WTC11 (cell line): ENCODE measurements at regions not wholly inside any gene's neighbourhood (a gene's known extent, or its start where the extent isn't known, plus 50 kb on each side); places are given as distances from the start of the nearest gene placed in this dataset.

Source experiments
- ATAC-seq: fragments of 200-7000 bp; cut with Tn5 transposase; 2 replicates; pipeline ENCODE4 v1.10.0; 2021; ENCODE audit warnings: mild to moderate bottlenecking, moderate library complexity
- CTCF ChIA-PET: fragments of 300-600 bp; sonication (Branson Sonifier 250); formaldehyde crosslinking; loops from one replicate; lab custom pipeline; 2021; ENCODE audit warnings: antibody characterized with exemption; lab: Charles Lee
- POLR2A ChIA-PET: fragments of 350-600 bp; sonication (Branson Sonifier 250); formaldehyde crosslinking; loops from one replicate; lab custom pipeline; 2021; ENCODE audit warnings: antibody characterized with exemption; lab: Charles Lee
- DNase-seq: peaks from one replicate; pipeline ENCODE4 v3.0.0; 2021; ENCODE audit warnings: low spot score
- H3K27ac Mint-ChIP-seq: 2 replicates; pipeline ENCODE4 v1.8.0; 2021; ENCODE audit warnings: mixed read lengths
- H3K27me3 Mint-ChIP-seq: 2 replicates; pipeline ENCODE4 v1.8.0; 2021; ENCODE audit warnings: low read depth, mild to moderate bottlenecking, moderate library complexity, mixed read lengths
- H3K36me3 Mint-ChIP-seq: 2 replicates; pipeline ENCODE4 v1.8.0; 2021; ENCODE audit warnings: mixed read lengths
- H3K4me1 Mint-ChIP-seq: 2 replicates; pipeline ENCODE4 v1.8.0; 2022; ENCODE audit warnings: mixed read lengths
- H3K4me3 Mint-ChIP-seq: 2 replicates; pipeline ENCODE4 v1.8.0; 2021; ENCODE audit warnings: mild to moderate bottlenecking, moderate library complexity, mixed read lengths
- H3K9me3 Mint-ChIP-seq: 2 replicates; pipeline ENCODE4 v1.8.0; 2021; ENCODE audit warnings: mixed read lengths
- CREB1 ChIP-seq: sonication (generic); formaldehyde crosslinking; IDR thresholded peaks from 2 replicates; pipeline ENCODE4 v1.8.0; 2023; ENCODE audit warnings: mild to moderate bottlenecking, missing genetic modification reagents
- CREM ChIP-seq: sonication (generic); formaldehyde crosslinking; IDR thresholded peaks from 2 replicates; pipeline ENCODE4 v1.8.1; 2022; ENCODE audit warnings: mild to moderate bottlenecking, missing genetic modification reagents, moderate library complexity
- ESRRA ChIP-seq: sonication (generic); formaldehyde crosslinking; IDR thresholded peaks from 2 replicates; pipeline ENCODE4 v1.8.1; 2022; ENCODE audit warnings: mild to moderate bottlenecking, missing genetic modification reagents, borderline replicate concordance
- FOXK1 ChIP-seq: sonication (generic); formaldehyde crosslinking; IDR thresholded peaks from 2 replicates; pipeline ENCODE4 v1.8.0; 2022; ENCODE audit warnings: mild to moderate bottlenecking, moderate library complexity, missing genetic modification reagents
- FOXP1 ChIP-seq: sonication (generic); formaldehyde crosslinking; IDR thresholded peaks from 2 replicates; pipeline ENCODE4 v1.8.0; 2022; ENCODE audit warnings: missing genetic modification reagents, mild to moderate bottlenecking, moderate library complexity, borderline replicate concordance
- IRF2 ChIP-seq: sonication (generic); formaldehyde crosslinking; IDR thresholded peaks from 2 replicates; pipeline ENCODE4 v1.8.0; 2022; ENCODE audit warnings: low read depth, missing genetic modification reagents, borderline replicate concordance
- MXD4 ChIP-seq: fragments of 250-450 bp; sonication (Bioruptor Pico); IDR thresholded peaks from 2 replicates; pipeline ENCODE4 v1.8.0; 2021; ENCODE audit warnings: mild to moderate bottlenecking, moderate library complexity, borderline replicate concordance
- MYBL2 ChIP-seq: sonication (generic); formaldehyde crosslinking; IDR thresholded peaks from 2 replicates; pipeline ENCODE4 v1.8.1; 2023; ENCODE audit warnings: mild to moderate bottlenecking, moderate library complexity, missing genetic modification reagents
- NFE2L1 ChIP-seq: sonication (generic); formaldehyde crosslinking; IDR thresholded peaks from 2 replicates; pipeline ENCODE4 v1.8.1; 2023; ENCODE audit warnings: missing genetic modification reagents
- NFYB ChIP-seq: sonication (generic); formaldehyde crosslinking; conservative IDR thresholded peaks from 2 replicates; pipeline ENCODE4 v1.8.0; 2022; ENCODE audit warnings: low read depth, missing genetic modification reagents
- NR1H2 ChIP-seq: sonication (generic); formaldehyde crosslinking; IDR thresholded peaks from 2 replicates; pipeline ENCODE4 v1.9.0; 2021; ENCODE audit warnings: mild to moderate bottlenecking, moderate library complexity, missing genetic modification reagents
- NR3C1 ChIP-seq: sonication (generic); formaldehyde crosslinking; conservative IDR thresholded peaks from 2 replicates; pipeline ENCODE4 v1.8.1; 2023; ENCODE audit warnings: low read depth, mild to moderate bottlenecking, missing genetic modification reagents
- SMAD3 ChIP-seq: sonication (generic); formaldehyde crosslinking; IDR thresholded peaks from 2 replicates; pipeline ENCODE4 v1.8.0; 2022; ENCODE audit warnings: missing genetic modification reagents, mild to moderate bottlenecking, borderline replicate concordance
- SOX15 ChIP-seq: fragments of 250-450 bp; sonication (Bioruptor Pico); IDR thresholded peaks from 2 replicates; pipeline ENCODE4 v1.9.0; 2021; ENCODE audit warnings: mild to moderate bottlenecking
- ZNF263 ChIP-seq: sonication (generic); formaldehyde crosslinking; IDR thresholded peaks from 2 replicates; pipeline ENCODE4 v1.8.1; 2022; ENCODE audit warnings: low read depth, mild to moderate bottlenecking, moderate library complexity, missing genetic modification reagents
- ZNF396 ChIP-seq: fragments of 250-450 bp; sonication (Bioruptor Pico); IDR thresholded peaks from 2 replicates; pipeline ENCODE4 v1.8.0; 2021; ENCODE audit warnings: mild to moderate bottlenecking, moderate library complexity, borderline replicate concordance
- TF ChIP-seq, protein P1 (sequence below): sonication (generic); formaldehyde crosslinking; IDR thresholded peaks from 2 replicates; pipeline ENCODE4 v1.8.0; 2022; ENCODE audit warnings: missing genetic modification reagents
- TF ChIP-seq, protein P2 (sequence below): fragments of 250-450 bp; sonication (Bioruptor Pico); IDR thresholded peaks from 2 replicates; pipeline ENCODE4 v1.9.0; 2021; ENCODE audit warnings: moderate library complexity, mild to moderate bottlenecking, inconsistent platforms, borderline replicate concordance
- TF ChIP-seq, protein P3 (sequence below): fragments of 200-600 bp; IDR thresholded peaks from 2 replicates; pipeline ENCODE4 v1.8.0; 2022; ENCODE audit warnings: antibody characterized with exemption
- TF ChIP-seq, protein P4 (sequence below): fragments of 250-450 bp; sonication (Bioruptor Pico); conservative IDR thresholded peaks from 2 replicates; pipeline ENCODE4 v1.9.0; 2021; ENCODE audit warnings: mild to moderate bottlenecking
- TF ChIP-seq, protein P5 (sequence below): fragments of 250-450 bp; sonication (Bioruptor Pico); IDR thresholded peaks from 2 replicates; pipeline ENCODE4 v1.9.0; 2021; ENCODE audit warnings: mild to moderate bottlenecking
- TF ChIP-seq, protein P6 (sequence below): sonication (generic); formaldehyde crosslinking; conservative IDR thresholded peaks from 2 replicates; pipeline ENCODE4 v1.8.1; 2023; ENCODE audit warnings: mild to moderate bottlenecking, low read depth, missing genetic modification reagents, moderate library complexity

DNA sequence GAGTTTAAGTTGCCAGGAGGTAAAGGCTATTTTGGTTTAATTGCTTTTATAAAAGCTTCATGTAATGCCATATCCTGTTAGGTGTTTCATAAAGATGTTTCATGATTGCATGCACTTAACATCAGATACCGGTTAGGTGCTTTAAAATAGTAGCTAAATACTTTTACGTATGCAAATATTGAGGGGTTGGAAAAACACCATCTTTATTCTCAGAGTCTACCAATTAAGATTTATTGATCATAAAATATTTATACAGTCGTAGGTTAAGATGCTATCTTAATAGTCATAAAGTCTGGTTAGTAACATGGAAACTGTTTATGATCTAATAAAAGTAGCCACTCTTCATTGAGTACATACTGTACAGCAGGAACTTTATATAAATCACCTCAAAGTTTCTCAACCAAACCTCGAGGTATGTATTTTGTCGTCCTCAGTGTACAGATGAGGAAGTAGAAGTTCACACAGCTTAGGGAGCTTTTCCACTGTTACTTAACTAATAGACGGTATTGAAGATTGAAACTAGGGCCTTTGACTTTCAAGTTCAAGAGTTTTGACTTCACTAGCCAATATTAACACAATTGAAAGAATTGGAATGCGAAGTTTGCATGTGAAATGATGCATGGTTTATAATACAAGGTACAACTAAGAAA, 897.1 kb downstream of the GATA3 start (continued):
- no peak for TF ChIP-seq ZNF263 (CRISPR knock-in tag)
- TF ChIP-seq NR1H2, result no peak
- TF ChIP-seq NFYB (CRISPR knock-in tag), result no peak
- TF ChIP-seq FOXK1 (CRISPR knock-in tag), result no peak

DNA sequence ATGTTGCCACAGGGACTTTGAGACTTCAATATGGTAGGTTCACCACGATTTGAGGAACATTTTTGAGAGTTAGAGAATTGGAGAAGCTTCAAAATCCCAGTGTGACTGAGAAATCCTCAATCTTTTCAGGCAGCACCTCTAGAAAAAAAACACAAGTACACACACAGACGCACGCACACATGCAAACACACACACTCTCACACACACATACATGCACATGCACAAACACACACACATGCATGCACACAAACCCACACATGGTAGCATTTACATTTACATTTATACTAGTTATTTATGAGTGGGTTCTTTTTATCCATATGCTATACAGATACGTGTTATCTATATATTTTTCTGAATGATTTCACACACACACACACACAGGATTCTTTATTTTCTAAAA, 901.9 kb downstream of the GATA3 start:
- H3K27ac Mint-ChIP-seq, result no peak overlapping the region
- H3K4me3 Mint-ChIP-seq, result no peak overlapping the region

DNA sequence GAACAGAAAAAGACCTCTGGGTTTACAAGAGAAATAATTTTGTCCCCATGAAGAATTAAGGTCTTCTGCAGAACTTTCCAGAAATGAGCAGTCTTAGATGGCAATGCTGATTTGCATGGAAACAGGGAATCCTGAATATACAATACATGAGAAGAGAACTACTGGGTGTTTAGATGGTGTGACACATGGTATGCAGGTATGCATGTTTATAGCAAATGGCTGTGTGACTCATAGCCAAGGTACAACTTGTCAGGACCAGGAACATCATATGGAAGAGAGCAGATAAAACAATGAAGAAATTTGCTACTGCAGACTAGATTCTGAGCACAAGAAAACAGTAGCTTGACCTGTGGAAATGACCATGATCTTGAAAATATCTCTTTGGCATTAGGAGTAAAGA, 907.8 kb downstream of the GATA3 start:
- no peak overlapping the region for H3K4me3 Mint-ChIP-seq
- H3K27me3 Mint-ChIP-seq, result no peaks in the 10 kb centered on the region
- no peaks in the 10 kb centered on the region for H3K4me1 Mint-ChIP-seq
- ChIA-PET POLR2A (no interaction called here), CTCF (no interaction called here)
- no peaks in the 10 kb centered on the region for H3K36me3 Mint-ChIP-seq
- H3K27ac Mint-ChIP-seq, result no peak overlapping the region
- ATAC-seq (no peak), DNase-seq (no peak)
- H3K9me3 Mint-ChIP-seq, result peaks cover 14% of the 10 kb centered on the region
- TF ChIP-seq, protein P1, sequence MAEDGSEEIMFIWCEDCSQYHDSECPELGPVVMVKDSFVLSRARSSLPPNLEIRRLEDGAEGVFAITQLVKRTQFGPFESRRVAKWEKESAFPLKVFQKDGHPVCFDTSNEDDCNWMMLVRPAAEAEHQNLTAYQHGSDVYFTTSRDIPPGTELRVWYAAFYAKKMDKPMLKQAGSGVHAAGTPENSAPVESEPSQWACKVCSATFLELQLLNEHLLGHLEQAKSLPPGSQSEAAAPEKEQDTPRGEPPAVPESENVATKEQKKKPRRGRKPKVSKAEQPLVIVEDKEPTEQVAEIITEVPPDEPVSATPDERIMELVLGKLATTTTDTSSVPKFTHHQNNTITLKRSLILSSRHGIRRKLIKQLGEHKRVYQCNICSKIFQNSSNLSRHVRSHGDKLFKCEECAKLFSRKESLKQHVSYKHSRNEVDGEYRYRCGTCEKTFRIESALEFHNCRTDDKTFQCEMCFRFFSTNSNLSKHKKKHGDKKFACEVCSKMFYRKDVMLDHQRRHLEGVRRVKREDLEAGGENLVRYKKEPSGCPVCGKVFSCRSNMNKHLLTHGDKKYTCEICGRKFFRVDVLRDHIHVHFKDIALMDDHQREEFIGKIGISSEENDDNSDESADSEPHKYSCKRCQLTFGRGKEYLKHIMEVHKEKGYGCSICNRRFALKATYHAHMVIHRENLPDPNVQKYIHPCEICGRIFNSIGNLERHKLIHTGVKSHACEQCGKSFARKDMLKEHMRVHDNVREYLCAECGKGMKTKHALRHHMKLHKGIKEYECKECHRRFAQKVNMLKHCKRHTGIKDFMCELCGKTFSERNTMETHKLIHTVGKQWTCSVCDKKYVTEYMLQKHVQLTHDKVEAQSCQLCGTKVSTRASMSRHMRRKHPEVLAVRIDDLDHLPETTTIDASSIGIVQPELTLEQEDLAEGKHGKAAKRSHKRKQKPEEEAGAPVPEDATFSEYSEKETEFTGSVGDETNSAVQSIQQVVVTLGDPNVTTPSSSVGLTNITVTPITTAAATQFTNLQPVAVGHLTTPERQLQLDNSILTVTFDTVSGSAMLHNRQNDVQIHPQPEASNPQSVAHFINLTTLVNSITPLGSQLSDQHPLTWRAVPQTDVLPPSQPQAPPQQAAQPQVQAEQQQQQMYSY (CRISPR knock-in tag), result no peak
- no peak for TF ChIP-seq SMAD3
- TF ChIP-seq ZNF396 (CRISPR knock-in tag), result no peak
- no peak for TF ChIP-seq MXD4
- TF ChIP-seq CREB1 (CRISPR knock-in tag), result no peak
- no peak for TF ChIP-seq FOXP1
- TF ChIP-seq ESRRA (CRISPR knock-in tag), result no peak
- TF ChIP-seq ZNF263 (CRISPR knock-in tag), result no peak
- TF ChIP-seq, protein P2, sequence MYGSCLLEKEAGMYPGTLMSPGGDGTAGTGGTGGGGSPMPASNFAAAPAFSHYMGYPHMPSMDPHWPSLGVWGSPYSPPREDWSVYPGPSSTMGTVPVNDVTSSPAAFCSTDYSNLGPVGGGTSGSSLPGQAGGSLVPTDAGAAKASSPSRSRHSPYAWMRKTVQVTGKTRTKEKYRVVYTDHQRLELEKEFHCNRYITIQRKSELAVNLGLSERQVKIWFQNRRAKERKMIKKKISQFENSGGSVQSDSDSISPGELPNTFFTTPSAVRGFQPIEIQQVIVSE, result no peak
- no peak for TF ChIP-seq FOXK1 (CRISPR knock-in tag)
- TF ChIP-seq, protein P3, sequence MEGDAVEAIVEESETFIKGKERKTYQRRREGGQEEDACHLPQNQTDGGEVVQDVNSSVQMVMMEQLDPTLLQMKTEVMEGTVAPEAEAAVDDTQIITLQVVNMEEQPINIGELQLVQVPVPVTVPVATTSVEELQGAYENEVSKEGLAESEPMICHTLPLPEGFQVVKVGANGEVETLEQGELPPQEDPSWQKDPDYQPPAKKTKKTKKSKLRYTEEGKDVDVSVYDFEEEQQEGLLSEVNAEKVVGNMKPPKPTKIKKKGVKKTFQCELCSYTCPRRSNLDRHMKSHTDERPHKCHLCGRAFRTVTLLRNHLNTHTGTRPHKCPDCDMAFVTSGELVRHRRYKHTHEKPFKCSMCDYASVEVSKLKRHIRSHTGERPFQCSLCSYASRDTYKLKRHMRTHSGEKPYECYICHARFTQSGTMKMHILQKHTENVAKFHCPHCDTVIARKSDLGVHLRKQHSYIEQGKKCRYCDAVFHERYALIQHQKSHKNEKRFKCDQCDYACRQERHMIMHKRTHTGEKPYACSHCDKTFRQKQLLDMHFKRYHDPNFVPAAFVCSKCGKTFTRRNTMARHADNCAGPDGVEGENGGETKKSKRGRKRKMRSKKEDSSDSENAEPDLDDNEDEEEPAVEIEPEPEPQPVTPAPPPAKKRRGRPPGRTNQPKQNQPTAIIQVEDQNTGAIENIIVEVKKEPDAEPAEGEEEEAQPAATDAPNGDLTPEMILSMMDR, result no peak

More for the DNA sequence above, 901.9 kb downstream of the GATA3 start:
- Mint-ChIP-seq H3K36me3 (no peaks in the 10 kb centered on the region), H3K4me1 (no peaks in the 10 kb centered on the region), H3K9me3 (peaks cover 4% of the 10 kb centered on the region; the same call in 1 of the 2 replicates), H3K27me3 (no peaks in the 10 kb centered on the region)
- ATAC-seq (no peak), DNase-seq (no peak)
- ChIA-PET CTCF (no interaction called here), POLR2A (no interaction called here)
- TF ChIP-seq IRF2 (CRISPR knock-in tag), result no peak
- TF ChIP-seq CREM (CRISPR knock-in tag), result no peak
- no peak for TF ChIP-seq NR1H2
- TF ChIP-seq NR3C1 (CRISPR knock-in tag), result no peak
- TF ChIP-seq, protein P4, sequence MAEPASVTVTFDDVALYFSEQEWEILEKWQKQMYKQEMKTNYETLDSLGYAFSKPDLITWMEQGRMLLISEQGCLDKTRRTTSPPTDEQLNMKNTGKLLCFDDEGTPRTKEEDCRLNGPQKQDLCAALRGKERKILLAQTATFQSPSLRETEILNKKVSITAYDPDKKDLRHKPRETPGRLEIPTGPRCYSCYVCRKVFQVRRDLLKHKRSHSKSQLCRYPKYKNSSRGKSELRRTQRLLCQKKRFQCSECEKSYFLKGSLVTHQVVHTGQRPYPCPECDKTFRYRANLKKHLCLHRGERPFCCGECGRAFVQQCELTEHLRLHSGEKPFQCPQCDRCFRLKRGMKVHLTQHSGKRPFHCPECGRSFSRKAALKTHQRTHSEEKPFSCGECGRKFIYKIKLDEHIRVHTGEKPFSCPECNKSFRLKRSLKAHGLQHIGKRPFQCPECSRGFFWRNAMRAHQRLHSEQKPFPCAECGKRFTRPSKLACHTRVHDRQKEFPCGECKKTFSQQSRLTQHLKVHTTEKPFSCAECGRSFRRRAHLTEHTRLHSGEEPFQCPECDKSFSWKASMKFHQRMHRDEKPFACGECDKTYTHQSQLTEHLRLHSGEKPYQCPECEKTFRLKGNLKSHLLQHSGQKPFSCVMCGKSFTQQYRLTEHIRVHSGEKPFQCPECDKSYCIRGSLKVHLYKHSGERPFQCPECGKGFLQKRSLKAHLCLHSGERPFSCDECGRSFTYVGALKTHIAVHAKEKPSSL, result no peak
- no peak for TF ChIP-seq SOX15 (CRISPR knock-in tag)
- TF ChIP-seq NFE2L1, result no peak
- TF ChIP-seq, protein P5, sequence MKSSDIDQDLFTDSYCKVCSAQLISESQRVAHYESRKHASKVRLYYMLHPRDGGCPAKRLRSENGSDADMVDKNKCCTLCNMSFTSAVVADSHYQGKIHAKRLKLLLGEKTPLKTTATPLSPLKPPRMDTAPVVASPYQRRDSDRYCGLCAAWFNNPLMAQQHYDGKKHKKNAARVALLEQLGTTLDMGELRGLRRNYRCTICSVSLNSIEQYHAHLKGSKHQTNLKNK (CRISPR knock-in tag), result no peak
- TF ChIP-seq NFYB (CRISPR knock-in tag), result no peak
- no peak for TF ChIP-seq ESRRA (CRISPR knock-in tag)
- no peak for TF ChIP-seq MYBL2 (CRISPR knock-in tag)
- TF ChIP-seq, protein P6, sequence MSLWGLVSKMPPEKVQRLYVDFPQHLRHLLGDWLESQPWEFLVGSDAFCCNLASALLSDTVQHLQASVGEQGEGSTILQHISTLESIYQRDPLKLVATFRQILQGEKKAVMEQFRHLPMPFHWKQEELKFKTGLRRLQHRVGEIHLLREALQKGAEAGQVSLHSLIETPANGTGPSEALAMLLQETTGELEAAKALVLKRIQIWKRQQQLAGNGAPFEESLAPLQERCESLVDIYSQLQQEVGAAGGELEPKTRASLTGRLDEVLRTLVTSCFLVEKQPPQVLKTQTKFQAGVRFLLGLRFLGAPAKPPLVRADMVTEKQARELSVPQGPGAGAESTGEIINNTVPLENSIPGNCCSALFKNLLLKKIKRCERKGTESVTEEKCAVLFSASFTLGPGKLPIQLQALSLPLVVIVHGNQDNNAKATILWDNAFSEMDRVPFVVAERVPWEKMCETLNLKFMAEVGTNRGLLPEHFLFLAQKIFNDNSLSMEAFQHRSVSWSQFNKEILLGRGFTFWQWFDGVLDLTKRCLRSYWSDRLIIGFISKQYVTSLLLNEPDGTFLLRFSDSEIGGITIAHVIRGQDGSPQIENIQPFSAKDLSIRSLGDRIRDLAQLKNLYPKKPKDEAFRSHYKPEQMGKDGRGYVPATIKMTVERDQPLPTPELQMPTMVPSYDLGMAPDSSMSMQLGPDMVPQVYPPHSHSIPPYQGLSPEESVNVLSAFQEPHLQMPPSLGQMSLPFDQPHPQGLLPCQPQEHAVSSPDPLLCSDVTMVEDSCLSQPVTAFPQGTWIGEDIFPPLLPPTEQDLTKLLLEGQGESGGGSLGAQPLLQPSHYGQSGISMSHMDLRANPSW (CRISPR knock-in tag), result no peak
